AG04450 (cell line): ENCODE measurements at regions not wholly inside any gene's neighbourhood (a gene's known extent, or its start where the extent isn't known, plus 50 kb on each side); places are given as distances from the start of the nearest gene placed in this dataset.

ENCODE experiments used
- CTCF ChIA-PET: fragments of 300-600, 350-600 bp; formaldehyde crosslinking; extraction: SDS; loops from one replicate; lab custom pipeline; 2022; ENCODE audit warnings: antibody characterized with exemption, inconsistent platforms; lab: Charles Lee
- POLR2A ChIA-PET: fragments of 350-600 bp; formaldehyde crosslinking; extraction: SDS; loops from one replicate; lab custom pipeline; 2021; ENCODE audit warnings: antibody characterized with exemption, inconsistent platforms; lab: Yijun Ruan, JAX
- DNase-seq: peaks from one replicate; pipeline ENCODE4 v3.0.0-alpha.2; 2011; ENCODE audit warnings: low read depth, low spot score
- H3K27ac ChIP-seq: one replicate; pipeline ENCODE4 v1.5.1; 2012; ENCODE audit warnings: low read depth, low read length, control low read depth
- H3K27me3 ChIP-seq: one replicate; pipeline ENCODE4 v1.6.0; 2012; ENCODE audit warnings: low read length; ENCODE audit not compliant: control insufficient read depth, insufficient read depth
- H3K4me3 ChIP-seq: 2 replicates; pipeline ENCODE4 v1.5.1; 2011; ENCODE audit warnings: mild to moderate bottlenecking, low read depth, low read length, control low read depth
- H3K9me3 ChIP-seq: 2 replicates; pipeline ENCODE4 v1.5.1; 2012; ENCODE audit warnings: low read length; ENCODE audit not compliant: control insufficient read depth, insufficient read depth
- TF ChIP-seq, protein P1 (sequence below): IDR thresholded peaks from 2 replicates; pipeline ENCODE4 v1.5.1; 2011; ENCODE audit warnings: low read depth, low read length, control low read depth, inconsistent platforms

DNA sequence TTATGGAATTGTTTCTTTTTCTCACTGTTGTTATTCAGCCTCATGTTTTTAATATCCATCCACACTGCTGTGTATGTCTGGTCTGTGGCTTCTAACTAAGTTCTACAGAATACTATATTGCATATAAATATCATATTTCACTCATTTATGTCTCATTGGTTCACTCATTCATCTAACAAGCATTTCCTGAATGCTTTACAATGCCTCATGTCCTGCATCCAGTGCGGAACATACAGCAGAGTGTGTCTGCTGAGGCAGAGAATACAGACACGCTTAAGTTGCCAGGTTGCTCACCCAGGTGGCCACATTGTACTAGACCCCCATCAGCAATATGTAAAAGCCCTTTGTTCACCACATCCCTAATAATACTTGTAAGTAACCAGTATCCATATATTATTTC is 111.8 kb upstream of the CNTNAP2 start:
- no peak for DNase-seq
- H3K9me3 ChIP-seq = peaks cover 7% of the 10 kb centered on the region
- TF ChIP-seq, protein P1, sequence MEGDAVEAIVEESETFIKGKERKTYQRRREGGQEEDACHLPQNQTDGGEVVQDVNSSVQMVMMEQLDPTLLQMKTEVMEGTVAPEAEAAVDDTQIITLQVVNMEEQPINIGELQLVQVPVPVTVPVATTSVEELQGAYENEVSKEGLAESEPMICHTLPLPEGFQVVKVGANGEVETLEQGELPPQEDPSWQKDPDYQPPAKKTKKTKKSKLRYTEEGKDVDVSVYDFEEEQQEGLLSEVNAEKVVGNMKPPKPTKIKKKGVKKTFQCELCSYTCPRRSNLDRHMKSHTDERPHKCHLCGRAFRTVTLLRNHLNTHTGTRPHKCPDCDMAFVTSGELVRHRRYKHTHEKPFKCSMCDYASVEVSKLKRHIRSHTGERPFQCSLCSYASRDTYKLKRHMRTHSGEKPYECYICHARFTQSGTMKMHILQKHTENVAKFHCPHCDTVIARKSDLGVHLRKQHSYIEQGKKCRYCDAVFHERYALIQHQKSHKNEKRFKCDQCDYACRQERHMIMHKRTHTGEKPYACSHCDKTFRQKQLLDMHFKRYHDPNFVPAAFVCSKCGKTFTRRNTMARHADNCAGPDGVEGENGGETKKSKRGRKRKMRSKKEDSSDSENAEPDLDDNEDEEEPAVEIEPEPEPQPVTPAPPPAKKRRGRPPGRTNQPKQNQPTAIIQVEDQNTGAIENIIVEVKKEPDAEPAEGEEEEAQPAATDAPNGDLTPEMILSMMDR = no peak
- ChIA-PET POLR2A (no interaction called here), CTCF (no interaction called here)
- no peaks in the 10 kb centered on the region for H3K27me3 ChIP-seq
- no peak overlapping the region for H3K4me3 ChIP-seq
- no peak overlapping the region for H3K27ac ChIP-seq

DNA sequence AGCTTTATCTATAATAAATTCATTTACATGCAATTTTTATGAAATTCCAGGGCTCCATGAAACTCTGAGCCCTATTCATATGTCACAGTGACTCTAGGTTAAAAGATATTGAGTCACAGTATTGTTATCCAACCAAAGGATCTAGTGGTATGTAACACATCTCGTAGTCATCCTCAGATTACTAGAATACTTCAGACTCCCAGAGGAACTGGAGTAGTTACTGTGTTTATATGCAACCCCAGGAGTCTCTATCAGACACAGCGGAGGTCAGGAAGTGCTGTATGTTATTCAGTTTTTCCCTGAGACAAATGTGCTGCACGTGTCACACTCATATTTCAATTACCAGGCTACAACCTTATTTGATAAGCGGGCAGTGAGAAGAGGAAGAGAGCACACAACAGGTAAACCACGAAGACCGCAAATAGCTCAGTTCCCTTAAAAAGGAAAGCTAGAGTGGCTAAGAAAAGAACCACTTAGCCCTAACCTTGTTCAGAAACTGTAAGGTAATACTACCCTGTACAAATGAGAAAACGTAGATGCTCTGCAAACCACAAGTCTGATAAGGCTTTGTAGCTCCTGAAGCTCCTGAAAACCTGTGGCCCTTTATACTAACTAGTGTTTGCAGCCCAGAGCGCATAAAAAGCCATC is 114.0 kb upstream of the CNTNAP2 start:
- Histone ChIP-seq H3K4me3 (no peak overlapping the region), H3K27ac (no peak overlapping the region), H3K9me3 (peaks cover 3% of the 10 kb centered on the region), H3K27me3 (no peaks in the 10 kb centered on the region)
- DNase-seq = no peak
- POLR2A ChIA-PET = no interaction called here
- CTCF ChIA-PET = no interaction called here
- TF ChIP-seq, protein P1 = no peak

DNA sequence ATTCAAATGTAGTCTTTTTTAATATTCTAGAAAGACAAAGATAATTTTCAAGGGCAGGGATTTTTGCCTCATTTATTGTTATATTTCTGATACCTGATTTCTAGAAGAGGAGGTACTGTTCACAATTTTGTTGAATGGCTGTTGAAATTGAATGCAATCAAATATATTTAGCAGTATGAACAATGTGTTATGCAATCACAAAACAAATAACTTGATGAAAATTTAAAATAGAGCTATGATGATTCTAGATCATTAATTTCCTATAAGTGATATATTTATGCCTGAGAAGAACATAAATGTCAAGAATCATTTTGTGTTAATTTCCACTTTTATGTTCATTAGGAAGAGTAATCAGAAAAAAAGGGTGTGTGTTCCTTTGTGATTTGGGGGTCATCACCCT is 114.6 kb upstream of the CNTNAP2 start:
- H3K4me3 ChIP-seq = no peak overlapping the region
- no peak overlapping the region for H3K27ac ChIP-seq
- POLR2A ChIA-PET = no interaction called here
- no peak for DNase-seq
- TF ChIP-seq, protein P1 = no peak
- H3K9me3 ChIP-seq = peaks cover 3% of the 10 kb centered on the region
- no peaks in the 10 kb centered on the region for H3K27me3 ChIP-seq
- CTCF ChIA-PET = no interaction called here

DNA sequence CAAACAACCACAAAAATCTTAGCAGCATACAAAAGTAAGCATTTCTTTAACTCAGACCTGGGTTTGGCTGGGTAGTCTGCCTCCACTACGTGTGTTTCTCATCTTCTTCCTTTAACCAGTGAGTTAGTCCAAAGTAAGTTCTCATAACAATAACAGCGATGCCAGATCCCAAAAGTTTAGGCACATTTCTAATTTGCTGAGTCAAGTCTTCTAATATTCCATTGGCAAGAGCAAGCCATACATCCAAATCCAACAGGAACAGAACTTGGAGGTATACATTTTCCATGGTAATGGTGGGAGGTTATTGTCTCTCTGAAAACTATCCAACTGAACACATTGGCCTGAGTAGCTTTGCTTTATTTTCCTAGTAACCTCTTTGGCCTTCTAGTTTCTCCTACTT is 115.7 kb upstream of the CNTNAP2 start:
- Histone ChIP-seq H3K9me3 (peaks cover 3% of the 10 kb centered on the region; the same call in 1 of the 2 replicates), H3K27ac (no peak overlapping the region), H3K4me3 (no peak overlapping the region), H3K27me3 (no peaks in the 10 kb centered on the region)
- no peak for DNase-seq
- ChIA-PET CTCF (no interaction called here), POLR2A (no interaction called here)
- TF ChIP-seq, protein P1 = no peak

DNA sequence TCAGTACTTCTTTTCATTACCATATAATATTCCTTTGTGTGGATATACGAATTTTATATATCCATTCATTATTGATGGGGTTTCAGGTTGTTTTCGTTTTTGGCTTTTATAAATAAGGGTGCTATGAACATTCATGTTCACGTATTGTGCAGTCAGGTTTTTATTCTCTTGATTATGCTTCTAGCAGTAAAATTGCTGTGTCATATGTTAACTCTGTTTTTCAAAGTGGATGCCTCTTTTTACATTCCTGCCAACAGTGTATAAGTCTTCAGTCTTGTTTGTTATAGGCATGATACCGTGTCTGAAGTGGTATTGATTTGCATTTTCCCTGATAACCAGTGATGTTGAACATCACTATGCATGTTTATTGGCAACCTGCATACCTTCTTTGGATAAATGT is 127.1 kb upstream of the CNTNAP2 start:
- DNase-seq = no peak
- H3K27me3 ChIP-seq = no peaks in the 10 kb centered on the region
- CTCF ChIA-PET = no interaction called here
- no peak overlapping the region for H3K4me3 ChIP-seq
- TF ChIP-seq, protein P1 = no peak
- H3K9me3 ChIP-seq = no peaks in the 10 kb centered on the region
- no peak overlapping the region for H3K27ac ChIP-seq
- POLR2A ChIA-PET = no interaction called here
